ENCODE measurements at regions not wholly inside any gene's neighbourhood (a gene's known extent, or its start where the extent isn't known, plus 50 kb on each side); places are given as distances from the start of the nearest gene placed in this dataset.

DNA sequence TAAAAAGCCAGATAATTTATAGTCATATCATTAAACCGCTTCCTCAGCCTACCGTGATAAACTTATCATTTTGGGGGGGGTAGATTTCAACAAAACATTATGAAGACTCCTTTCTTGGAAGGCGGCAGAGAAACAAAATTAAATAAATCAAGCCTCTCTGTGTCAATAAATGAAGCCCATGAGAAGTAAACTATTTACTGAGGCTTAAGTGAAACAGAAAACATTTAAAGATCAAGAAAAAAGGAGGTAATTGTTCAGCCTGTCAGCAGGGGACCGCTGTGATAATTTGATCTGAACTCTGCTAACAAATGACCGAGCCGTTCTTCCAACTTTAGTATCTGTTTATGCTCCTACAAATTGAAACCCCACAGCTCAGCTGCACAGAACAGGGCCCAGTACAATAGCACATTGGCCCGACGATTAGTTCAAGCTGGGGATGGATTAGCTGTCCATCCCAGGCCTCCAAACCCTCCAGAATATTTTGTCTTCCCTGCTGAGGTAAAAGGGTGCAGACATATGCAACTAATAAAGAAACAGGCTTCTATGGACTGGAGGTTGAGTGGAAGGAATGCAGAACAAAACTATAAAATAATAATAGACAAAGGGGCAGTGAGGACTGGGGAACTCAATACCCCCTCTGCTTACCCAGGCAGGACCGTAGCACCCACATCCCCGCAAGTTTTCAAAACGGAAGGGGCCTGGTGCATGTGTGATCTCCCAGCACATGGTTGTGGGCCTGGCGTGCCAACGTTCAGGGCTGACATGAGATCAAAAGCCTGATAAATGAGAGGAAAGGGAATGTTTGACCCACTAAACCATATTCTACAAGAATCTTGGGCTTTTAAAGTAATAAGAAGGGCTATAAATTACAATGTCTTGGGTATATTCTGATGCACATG, 298.1 kb upstream of the IRX5 start:
- no peak for TF ChIP-seq CTCF (IDR thresholded peaks at IDR 0.05; ENCODE audit: unreplicated experiment in 3 of 3)
- Mint-ChIP-seq H3K27me3 (ENCODE audit: low read depth) (peaks cover 42% of the 10 kb centered on the region), H3K4me1 (peaks cover 24% of the 10 kb centered on the region), H3K36me3 (ENCODE audit: low read depth) (no peaks in the 10 kb centered on the region), H3K9me3 (no peaks in the 10 kb centered on the region), H3K4me3 (no peak overlapping the region), H3K27ac (peak overlapping the region; percentile 19 to 47 (median 20))

GRCh38 chr16:54631782-54632181, 298.9 kb upstream of the IRX5 start:
- TF ChIP-seq CTCF (IDR thresholded peaks at IDR 0.05; ENCODE audit: unreplicated experiment in 3 of 3), result no peak
- H3K27ac Mint-ChIP-seq, result peak overlapping the region; percentile 8 to 47 (median 19)
- peaks cover 24% of the 10 kb centered on the region for H3K4me1 Mint-ChIP-seq
- H3K36me3 Mint-ChIP-seq (ENCODE audit: low read depth), result no peaks in the 10 kb centered on the region
- H3K9me3 Mint-ChIP-seq, result no peaks in the 10 kb centered on the region
- H3K27me3 Mint-ChIP-seq (ENCODE audit: low read depth), result peaks cover 41% of the 10 kb centered on the region
- peak overlapping the region in 2 of 3 experiments; percentile 7 to 30 for H3K4me3 Mint-ChIP-seq

- H3K36me3 Mint-ChIP-seq (ENCODE audit: low read depth), result no peaks in the 10 kb centered on the region
- peak overlapping the region in 1 of 3 experiments; percentile 59 for H3K4me3 Mint-ChIP-seq
- no peak overlapping the region for H3K27ac Mint-ChIP-seq
- H3K9me3 Mint-ChIP-seq, result no peaks in the 10 kb centered on the region
- no peak for TF ChIP-seq CTCF (IDR thresholded peaks at IDR 0.05; ENCODE audit: unreplicated experiment in 3 of 3)
- H3K4me1 Mint-ChIP-seq, result peaks cover 24% of the 10 kb centered on the region
- H3K27me3 Mint-ChIP-seq (ENCODE audit: low read depth), result peaks cover 35% of the 10 kb centered on the region
Observed at GRCh38 chr16:54630284-54630967, 300.2 kb upstream of the IRX5 start.

DNA sequence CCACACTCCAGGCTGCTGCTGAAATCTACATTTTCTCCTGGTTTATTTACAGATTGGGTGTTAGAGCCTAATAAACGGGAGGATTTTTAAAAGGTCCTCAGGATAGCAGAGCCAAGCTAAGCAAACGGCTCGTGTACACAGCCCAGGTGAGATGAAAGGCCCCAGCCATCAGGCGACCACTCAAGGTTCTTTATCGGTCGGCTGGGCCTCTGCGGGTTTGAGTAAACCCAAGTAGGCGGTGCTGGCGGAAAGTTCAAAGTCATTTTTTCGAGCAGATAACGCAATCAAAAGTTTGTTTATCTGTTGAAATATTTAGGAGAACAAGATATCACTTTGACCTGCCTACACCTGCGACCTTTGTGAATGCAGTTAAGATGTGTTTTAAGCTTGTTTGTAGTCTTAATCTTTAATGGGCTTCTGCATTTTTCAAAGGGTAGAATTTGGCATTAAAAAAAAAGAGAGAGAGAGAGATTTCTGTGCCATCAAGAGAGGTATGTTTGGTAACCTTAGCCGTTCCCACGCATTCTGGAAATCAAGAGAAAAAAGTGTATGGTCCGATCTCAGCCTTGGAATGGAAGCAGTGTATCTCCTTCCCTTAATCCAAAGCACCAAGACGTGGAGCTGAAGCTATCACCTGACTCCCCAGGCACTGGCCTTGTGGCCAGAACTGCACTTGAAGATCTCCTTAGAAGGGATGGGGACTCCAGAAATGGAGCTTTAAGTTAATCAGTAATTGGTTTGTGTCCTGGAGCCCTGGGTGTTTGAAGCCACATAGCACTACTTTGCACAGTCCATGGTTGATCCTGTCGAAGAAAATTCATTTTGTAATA, 301.7 kb upstream of the IRX5 start:
- H3K4me1 Mint-ChIP-seq, result peaks cover 24% of the 10 kb centered on the region
- H3K4me3 Mint-ChIP-seq, result no peak overlapping the region
- H3K36me3 Mint-ChIP-seq (ENCODE audit: low read depth), result no peaks in the 10 kb centered on the region
- H3K9me3 Mint-ChIP-seq, result no peaks in the 10 kb centered on the region
- no peak for TF ChIP-seq CTCF (IDR thresholded peaks at IDR 0.05; ENCODE audit: unreplicated experiment in 3 of 3)
- peaks cover 41% of the 10 kb centered on the region for H3K27me3 Mint-ChIP-seq (ENCODE audit: low read depth)
- no peak overlapping the region for H3K27ac Mint-ChIP-seq

- TF ChIP-seq CTCF (IDR thresholded peaks at IDR 0.05; ENCODE audit: unreplicated experiment in 3 of 3), result no peak
- H3K27ac Mint-ChIP-seq, result no peak overlapping the region
- peaks cover 14% of the 10 kb centered on the region for H3K4me1 Mint-ChIP-seq
- H3K9me3 Mint-ChIP-seq, result no peaks in the 10 kb centered on the region
- H3K4me3 Mint-ChIP-seq, result no peak overlapping the region
- H3K27me3 Mint-ChIP-seq (ENCODE audit: low read depth), result peaks cover 43% of the 10 kb centered on the region
- no peaks in the 10 kb centered on the region for H3K36me3 Mint-ChIP-seq (ENCODE audit: low read depth)
Observed at GRCh38 chr16:54627616-54628015, 303.0 kb upstream of the IRX5 start.
